Ishikawa (cell line): ENCODE measurements at regions not wholly inside any gene's neighbourhood (a gene's known extent, or its start where the extent isn't known, plus 50 kb on each side); places are given as distances from the start of the nearest gene placed in this dataset.

ENCODE experiments used
- CREB1 ChIP-seq: IDR thresholded peaks from 2 replicates; pipeline ENCODE4 v1.6.1; 2012; ENCODE audit warnings: low read depth
- TF ChIP-seq, protein P1 (sequence below): IDR thresholded peaks from 2 replicates; pipeline ENCODE4 v1.6.1; 2012; ENCODE audit warnings: low read depth, mild to moderate bottlenecking

DNA sequence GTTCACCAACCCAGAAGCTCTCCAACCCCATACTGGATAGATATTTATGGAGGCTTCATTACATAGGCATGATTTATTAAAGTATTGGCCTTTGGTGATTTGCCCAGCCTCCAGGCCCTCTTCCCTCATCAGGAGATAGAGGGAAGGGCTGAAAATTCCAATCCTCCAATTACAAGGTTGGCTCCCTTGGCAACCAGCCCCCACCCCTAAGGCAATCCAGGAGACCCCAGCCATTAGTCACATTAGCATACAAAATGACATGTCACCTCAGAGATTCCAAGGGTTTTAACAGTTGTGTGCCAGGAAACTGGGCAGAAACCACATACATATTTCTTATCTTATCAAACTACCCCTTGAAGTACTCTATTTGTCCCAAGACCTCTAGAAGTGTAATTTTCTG lies 210.0 kb downstream of the HINT1 start:
- TF ChIP-seq, protein P1, sequence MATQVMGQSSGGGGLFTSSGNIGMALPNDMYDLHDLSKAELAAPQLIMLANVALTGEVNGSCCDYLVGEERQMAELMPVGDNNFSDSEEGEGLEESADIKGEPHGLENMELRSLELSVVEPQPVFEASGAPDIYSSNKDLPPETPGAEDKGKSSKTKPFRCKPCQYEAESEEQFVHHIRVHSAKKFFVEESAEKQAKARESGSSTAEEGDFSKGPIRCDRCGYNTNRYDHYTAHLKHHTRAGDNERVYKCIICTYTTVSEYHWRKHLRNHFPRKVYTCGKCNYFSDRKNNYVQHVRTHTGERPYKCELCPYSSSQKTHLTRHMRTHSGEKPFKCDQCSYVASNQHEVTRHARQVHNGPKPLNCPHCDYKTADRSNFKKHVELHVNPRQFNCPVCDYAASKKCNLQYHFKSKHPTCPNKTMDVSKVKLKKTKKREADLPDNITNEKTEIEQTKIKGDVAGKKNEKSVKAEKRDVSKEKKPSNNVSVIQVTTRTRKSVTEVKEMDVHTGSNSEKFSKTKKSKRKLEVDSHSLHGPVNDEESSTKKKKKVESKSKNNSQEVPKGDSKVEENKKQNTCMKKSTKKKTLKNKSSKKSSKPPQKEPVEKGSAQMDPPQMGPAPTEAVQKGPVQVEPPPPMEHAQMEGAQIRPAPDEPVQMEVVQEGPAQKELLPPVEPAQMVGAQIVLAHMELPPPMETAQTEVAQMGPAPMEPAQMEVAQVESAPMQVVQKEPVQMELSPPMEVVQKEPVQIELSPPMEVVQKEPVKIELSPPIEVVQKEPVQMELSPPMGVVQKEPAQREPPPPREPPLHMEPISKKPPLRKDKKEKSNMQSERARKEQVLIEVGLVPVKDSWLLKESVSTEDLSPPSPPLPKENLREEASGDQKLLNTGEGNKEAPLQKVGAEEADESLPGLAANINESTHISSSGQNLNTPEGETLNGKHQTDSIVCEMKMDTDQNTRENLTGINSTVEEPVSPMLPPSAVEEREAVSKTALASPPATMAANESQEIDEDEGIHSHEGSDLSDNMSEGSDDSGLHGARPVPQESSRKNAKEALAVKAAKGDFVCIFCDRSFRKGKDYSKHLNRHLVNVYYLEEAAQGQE = no peak
- no peak for TF ChIP-seq CREB1
